WTC11 (cell line): ENCODE measurements at regions not wholly inside any gene's neighbourhood (a gene's known extent, or its start where the extent isn't known, plus 50 kb on each side); places are given as distances from the start of the nearest gene placed in this dataset.

Source experiments
- ATAC-seq: fragments of 200-7000 bp; cut with Tn5 transposase; 2 replicates; pipeline ENCODE4 v1.10.0; 2021; ENCODE audit warnings: mild to moderate bottlenecking, moderate library complexity
- CTCF ChIA-PET: fragments of 300-600 bp; sonication (Branson Sonifier 250); formaldehyde crosslinking; loops from one replicate; lab custom pipeline; 2021; ENCODE audit warnings: antibody characterized with exemption; lab: Charles Lee
- POLR2A ChIA-PET: fragments of 350-600 bp; sonication (Branson Sonifier 250); formaldehyde crosslinking; loops from one replicate; lab custom pipeline; 2021; ENCODE audit warnings: antibody characterized with exemption; lab: Charles Lee
- DNase-seq: peaks from one replicate; pipeline ENCODE4 v3.0.0; 2021; ENCODE audit warnings: low spot score
- H3K27ac Mint-ChIP-seq: 2 replicates; pipeline ENCODE4 v1.8.0; 2021; ENCODE audit warnings: mixed read lengths
- H3K27me3 Mint-ChIP-seq: 2 replicates; pipeline ENCODE4 v1.8.0; 2021; ENCODE audit warnings: low read depth, mild to moderate bottlenecking, moderate library complexity, mixed read lengths
- H3K36me3 Mint-ChIP-seq: 2 replicates; pipeline ENCODE4 v1.8.0; 2021; ENCODE audit warnings: mixed read lengths
- H3K4me1 Mint-ChIP-seq: 2 replicates; pipeline ENCODE4 v1.8.0; 2022; ENCODE audit warnings: mixed read lengths
- H3K4me3 Mint-ChIP-seq: 2 replicates; pipeline ENCODE4 v1.8.0; 2021; ENCODE audit warnings: mild to moderate bottlenecking, moderate library complexity, mixed read lengths
- H3K9me3 Mint-ChIP-seq: 2 replicates; pipeline ENCODE4 v1.8.0; 2021; ENCODE audit warnings: mixed read lengths
- ATF1 ChIP-seq: sonication (generic); formaldehyde crosslinking; IDR thresholded peaks from 2 replicates; pipeline ENCODE4 v1.8.1; 2023; ENCODE audit warnings: mild to moderate bottlenecking, moderate library complexity, missing genetic modification reagents
- CBFB ChIP-seq: sonication (generic); formaldehyde crosslinking; IDR thresholded peaks from 2 replicates; pipeline ENCODE4 v1.8.1; 2022; ENCODE audit warnings: mild to moderate bottlenecking, low read depth, missing genetic modification reagents
- ESRRA ChIP-seq: sonication (generic); formaldehyde crosslinking; IDR thresholded peaks from 2 replicates; pipeline ENCODE4 v1.8.1; 2022; ENCODE audit warnings: mild to moderate bottlenecking, missing genetic modification reagents, borderline replicate concordance
- NFATC4 ChIP-seq: fragments of 250-450 bp; sonication (Bioruptor Pico); IDR thresholded peaks from 2 replicates; pipeline ENCODE4 v1.9.0; 2021; ENCODE audit warnings: mild to moderate bottlenecking
- SMAD3 ChIP-seq: sonication (generic); formaldehyde crosslinking; IDR thresholded peaks from 2 replicates; pipeline ENCODE4 v1.8.0; 2022; ENCODE audit warnings: missing genetic modification reagents, mild to moderate bottlenecking, borderline replicate concordance
- SP1 ChIP-seq: sonication (generic); formaldehyde crosslinking; conservative IDR thresholded peaks from 2 replicates; pipeline ENCODE4 v1.8.1; 2022; ENCODE audit warnings: missing genetic modification reagents
- TP53 ChIP-seq: sonication (generic); formaldehyde crosslinking; IDR thresholded peaks from 2 replicates; pipeline ENCODE4 v1.8.1; 2023; ENCODE audit warnings: mild to moderate bottlenecking, missing genetic modification reagents
- ZNF219 ChIP-seq: sonication (generic); formaldehyde crosslinking; IDR thresholded peaks from 2 replicates; pipeline ENCODE4 v1.8.0; 2023; ENCODE audit warnings: missing genetic modification reagents, mild to moderate bottlenecking, borderline replicate concordance
- ZNF317 ChIP-seq: sonication (generic); formaldehyde crosslinking; IDR thresholded peaks from 2 replicates; pipeline ENCODE4 v1.8.1; 2023; ENCODE audit warnings: low read depth, mild to moderate bottlenecking, moderate library complexity, missing genetic modification reagents, borderline replicate concordance
- ZNF416 ChIP-seq: fragments of 250-450 bp; sonication (Bioruptor Pico); IDR thresholded peaks from 2 replicates; pipeline ENCODE4 v1.9.0; 2021; ENCODE audit warnings: mild to moderate bottlenecking, inconsistent platforms
- TF ChIP-seq, protein P1 (sequence below): sonication (generic); formaldehyde crosslinking; IDR thresholded peaks from 2 replicates; pipeline ENCODE4 v1.8.0; 2023; ENCODE audit warnings: missing genetic modification reagents, mild to moderate bottlenecking, borderline replicate concordance
- TF ChIP-seq, protein P2 (sequence below): sonication (generic); formaldehyde crosslinking; IDR thresholded peaks from 2 replicates; pipeline ENCODE4 v1.8.1; 2023; ENCODE audit warnings: mild to moderate bottlenecking, moderate library complexity, missing genetic modification reagents
- TF ChIP-seq, protein P3 (sequence below): sonication (generic); formaldehyde crosslinking; conservative IDR thresholded peaks from 2 replicates; pipeline ENCODE4 v1.8.1; 2023; ENCODE audit warnings: mild to moderate bottlenecking, low read depth, missing genetic modification reagents, moderate library complexity
- TF ChIP-seq, protein P4 (sequence below): sonication (generic); formaldehyde crosslinking; IDR thresholded peaks from 2 replicates; pipeline ENCODE4 v1.8.0; 2022; ENCODE audit warnings: missing genetic modification reagents

DNA sequence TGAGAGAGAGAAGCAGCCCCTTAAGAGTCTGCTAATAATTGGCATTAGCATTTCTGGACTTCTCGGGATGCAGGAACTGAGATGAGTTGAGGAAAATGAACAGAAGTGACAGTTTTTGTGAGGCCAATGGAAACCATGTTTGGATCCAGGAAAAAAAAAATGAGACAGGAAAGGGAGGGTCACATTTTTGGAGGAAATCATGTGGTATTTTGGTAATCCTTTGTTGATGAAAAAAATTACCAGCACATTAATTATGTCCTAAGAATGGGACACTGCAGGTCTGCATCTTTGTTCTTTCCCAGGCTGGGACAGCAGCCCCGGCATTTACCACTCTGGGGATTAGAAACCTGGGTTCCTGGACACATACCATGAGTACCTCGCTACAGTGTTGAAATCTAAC is 109.9 kb upstream of the ZFHX3 start:
- ChIA-PET CTCF (no interaction called here), POLR2A (no interaction called here)
- H3K4me3 Mint-ChIP-seq = no peak overlapping the region
- no peaks in the 10 kb centered on the region; the same call in 1 of the 2 replicates for H3K27me3 Mint-ChIP-seq
- ATAC-seq (no peak), DNase-seq (no peak)
- peaks cover 5% of the 10 kb centered on the region for H3K4me1 Mint-ChIP-seq
- H3K36me3 Mint-ChIP-seq = no peaks in the 10 kb centered on the region
- H3K27ac Mint-ChIP-seq = no peak overlapping the region
- H3K9me3 Mint-ChIP-seq = peaks cover 6% of the 10 kb centered on the region; the same call in 1 of the 2 replicates
- TF ChIP-seq, protein P1, sequence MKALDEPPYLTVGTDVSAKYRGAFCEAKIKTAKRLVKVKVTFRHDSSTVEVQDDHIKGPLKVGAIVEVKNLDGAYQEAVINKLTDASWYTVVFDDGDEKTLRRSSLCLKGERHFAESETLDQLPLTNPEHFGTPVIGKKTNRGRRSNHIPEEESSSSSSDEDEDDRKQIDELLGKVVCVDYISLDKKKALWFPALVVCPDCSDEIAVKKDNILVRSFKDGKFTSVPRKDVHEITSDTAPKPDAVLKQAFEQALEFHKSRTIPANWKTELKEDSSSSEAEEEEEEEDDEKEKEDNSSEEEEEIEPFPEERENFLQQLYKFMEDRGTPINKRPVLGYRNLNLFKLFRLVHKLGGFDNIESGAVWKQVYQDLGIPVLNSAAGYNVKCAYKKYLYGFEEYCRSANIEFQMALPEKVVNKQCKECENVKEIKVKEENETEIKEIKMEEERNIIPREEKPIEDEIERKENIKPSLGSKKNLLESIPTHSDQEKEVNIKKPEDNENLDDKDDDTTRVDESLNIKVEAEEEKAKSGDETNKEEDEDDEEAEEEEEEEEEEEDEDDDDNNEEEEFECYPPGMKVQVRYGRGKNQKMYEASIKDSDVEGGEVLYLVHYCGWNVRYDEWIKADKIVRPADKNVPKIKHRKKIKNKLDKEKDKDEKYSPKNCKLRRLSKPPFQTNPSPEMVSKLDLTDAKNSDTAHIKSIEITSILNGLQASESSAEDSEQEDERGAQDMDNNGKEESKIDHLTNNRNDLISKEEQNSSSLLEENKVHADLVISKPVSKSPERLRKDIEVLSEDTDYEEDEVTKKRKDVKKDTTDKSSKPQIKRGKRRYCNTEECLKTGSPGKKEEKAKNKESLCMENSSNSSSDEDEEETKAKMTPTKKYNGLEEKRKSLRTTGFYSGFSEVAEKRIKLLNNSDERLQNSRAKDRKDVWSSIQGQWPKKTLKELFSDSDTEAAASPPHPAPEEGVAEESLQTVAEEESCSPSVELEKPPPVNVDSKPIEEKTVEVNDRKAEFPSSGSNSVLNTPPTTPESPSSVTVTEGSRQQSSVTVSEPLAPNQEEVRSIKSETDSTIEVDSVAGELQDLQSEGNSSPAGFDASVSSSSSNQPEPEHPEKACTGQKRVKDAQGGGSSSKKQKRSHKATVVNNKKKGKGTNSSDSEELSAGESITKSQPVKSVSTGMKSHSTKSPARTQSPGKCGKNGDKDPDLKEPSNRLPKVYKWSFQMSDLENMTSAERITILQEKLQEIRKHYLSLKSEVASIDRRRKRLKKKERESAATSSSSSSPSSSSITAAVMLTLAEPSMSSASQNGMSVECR (CRISPR knock-in tag) = no peak
- TF ChIP-seq TP53 (no peak), ZNF317 (no peak), CBFB (CRISPR knock-in tag) (no peak), ESRRA (CRISPR knock-in tag) (no peak), ZNF219 (CRISPR knock-in tag) (no peak), NFATC4 (CRISPR knock-in tag) (no peak), ZNF416 (CRISPR knock-in tag) (no peak), SP1 (CRISPR knock-in tag) (no peak), SMAD3 (CRISPR knock-in tag) (no peak), ATF1 (no peak)
- TF ChIP-seq, protein P2, sequence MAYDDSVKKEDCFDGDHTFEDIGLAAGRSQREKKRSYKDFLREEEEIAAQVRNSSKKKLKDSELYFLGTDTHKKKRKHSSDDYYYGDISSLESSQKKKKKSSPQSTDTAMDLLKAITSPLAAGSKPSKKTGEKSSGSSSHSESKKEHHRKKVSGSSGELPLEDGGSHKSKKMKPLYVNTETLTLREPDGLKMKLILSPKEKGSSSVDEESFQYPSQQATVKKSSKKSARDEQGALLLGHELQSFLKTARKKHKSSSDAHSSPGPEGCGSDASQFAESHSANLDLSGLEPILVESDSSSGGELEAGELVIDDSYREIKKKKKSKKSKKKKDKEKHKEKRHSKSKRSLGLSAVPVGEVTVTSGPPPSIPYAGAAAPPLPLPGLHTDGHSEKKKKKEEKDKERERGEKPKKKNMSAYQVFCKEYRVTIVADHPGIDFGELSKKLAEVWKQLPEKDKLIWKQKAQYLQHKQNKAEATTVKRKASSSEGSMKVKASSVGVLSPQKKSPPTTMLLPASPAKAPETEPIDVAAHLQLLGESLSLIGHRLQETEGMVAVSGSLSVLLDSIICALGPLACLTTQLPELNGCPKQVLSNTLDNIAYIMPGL (CRISPR knock-in tag) = no peak
- TF ChIP-seq, protein P3, sequence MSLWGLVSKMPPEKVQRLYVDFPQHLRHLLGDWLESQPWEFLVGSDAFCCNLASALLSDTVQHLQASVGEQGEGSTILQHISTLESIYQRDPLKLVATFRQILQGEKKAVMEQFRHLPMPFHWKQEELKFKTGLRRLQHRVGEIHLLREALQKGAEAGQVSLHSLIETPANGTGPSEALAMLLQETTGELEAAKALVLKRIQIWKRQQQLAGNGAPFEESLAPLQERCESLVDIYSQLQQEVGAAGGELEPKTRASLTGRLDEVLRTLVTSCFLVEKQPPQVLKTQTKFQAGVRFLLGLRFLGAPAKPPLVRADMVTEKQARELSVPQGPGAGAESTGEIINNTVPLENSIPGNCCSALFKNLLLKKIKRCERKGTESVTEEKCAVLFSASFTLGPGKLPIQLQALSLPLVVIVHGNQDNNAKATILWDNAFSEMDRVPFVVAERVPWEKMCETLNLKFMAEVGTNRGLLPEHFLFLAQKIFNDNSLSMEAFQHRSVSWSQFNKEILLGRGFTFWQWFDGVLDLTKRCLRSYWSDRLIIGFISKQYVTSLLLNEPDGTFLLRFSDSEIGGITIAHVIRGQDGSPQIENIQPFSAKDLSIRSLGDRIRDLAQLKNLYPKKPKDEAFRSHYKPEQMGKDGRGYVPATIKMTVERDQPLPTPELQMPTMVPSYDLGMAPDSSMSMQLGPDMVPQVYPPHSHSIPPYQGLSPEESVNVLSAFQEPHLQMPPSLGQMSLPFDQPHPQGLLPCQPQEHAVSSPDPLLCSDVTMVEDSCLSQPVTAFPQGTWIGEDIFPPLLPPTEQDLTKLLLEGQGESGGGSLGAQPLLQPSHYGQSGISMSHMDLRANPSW (CRISPR knock-in tag) = no peak
- TF ChIP-seq, protein P4, sequence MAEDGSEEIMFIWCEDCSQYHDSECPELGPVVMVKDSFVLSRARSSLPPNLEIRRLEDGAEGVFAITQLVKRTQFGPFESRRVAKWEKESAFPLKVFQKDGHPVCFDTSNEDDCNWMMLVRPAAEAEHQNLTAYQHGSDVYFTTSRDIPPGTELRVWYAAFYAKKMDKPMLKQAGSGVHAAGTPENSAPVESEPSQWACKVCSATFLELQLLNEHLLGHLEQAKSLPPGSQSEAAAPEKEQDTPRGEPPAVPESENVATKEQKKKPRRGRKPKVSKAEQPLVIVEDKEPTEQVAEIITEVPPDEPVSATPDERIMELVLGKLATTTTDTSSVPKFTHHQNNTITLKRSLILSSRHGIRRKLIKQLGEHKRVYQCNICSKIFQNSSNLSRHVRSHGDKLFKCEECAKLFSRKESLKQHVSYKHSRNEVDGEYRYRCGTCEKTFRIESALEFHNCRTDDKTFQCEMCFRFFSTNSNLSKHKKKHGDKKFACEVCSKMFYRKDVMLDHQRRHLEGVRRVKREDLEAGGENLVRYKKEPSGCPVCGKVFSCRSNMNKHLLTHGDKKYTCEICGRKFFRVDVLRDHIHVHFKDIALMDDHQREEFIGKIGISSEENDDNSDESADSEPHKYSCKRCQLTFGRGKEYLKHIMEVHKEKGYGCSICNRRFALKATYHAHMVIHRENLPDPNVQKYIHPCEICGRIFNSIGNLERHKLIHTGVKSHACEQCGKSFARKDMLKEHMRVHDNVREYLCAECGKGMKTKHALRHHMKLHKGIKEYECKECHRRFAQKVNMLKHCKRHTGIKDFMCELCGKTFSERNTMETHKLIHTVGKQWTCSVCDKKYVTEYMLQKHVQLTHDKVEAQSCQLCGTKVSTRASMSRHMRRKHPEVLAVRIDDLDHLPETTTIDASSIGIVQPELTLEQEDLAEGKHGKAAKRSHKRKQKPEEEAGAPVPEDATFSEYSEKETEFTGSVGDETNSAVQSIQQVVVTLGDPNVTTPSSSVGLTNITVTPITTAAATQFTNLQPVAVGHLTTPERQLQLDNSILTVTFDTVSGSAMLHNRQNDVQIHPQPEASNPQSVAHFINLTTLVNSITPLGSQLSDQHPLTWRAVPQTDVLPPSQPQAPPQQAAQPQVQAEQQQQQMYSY = no peak
- TF ChIP-seq, all 79 proteins: peak for 0
